GM23338 (cell line): ENCODE measurements at regions not wholly inside any gene's neighbourhood (a gene's known extent, or its start where the extent isn't known, plus 50 kb on each side); places are given as distances from the start of the nearest gene placed in this dataset.

Experiments used
- ATAC-seq: fragments of 200-7000 bp; cut with Tn5 transposase; 3 replicates; pipeline ENCODE4 v1.9.1; 2020
- DNase-seq: peaks from one replicate; pipeline ENCODE4 v3.0.0-alpha.2; 2015; ENCODE audit warnings: low spot score
- H2AFZ ChIP-seq: fragments of 200-600 bp; sonication (generic); 2 replicates; pipeline ENCODE4 v1.8.0; 2016; ENCODE audit warnings: antibody characterized with exemption, mild to moderate bottlenecking, moderate library complexity
- H3F3A ChIP-seq: fragments of 200-600 bp; sonication (generic); replicated peaks from 2 replicates; pipeline ENCODE4 v1.8.0; 2017; ENCODE audit warnings: antibody characterized with exemption, mixed run types, low read depth
- H3K27ac ChIP-seq: fragments of 200-600 bp; sonication (generic); 2 replicates; pipeline ENCODE4 v1.6.1; 2016; ENCODE audit warnings: low read depth
- H3K27me3 ChIP-seq: fragments of 200-600 bp; sonication (generic); 2 replicates; pipeline ENCODE4 v1.8.0; 2016; ENCODE audit warnings: mild to moderate bottlenecking, mixed run types, moderate library complexity; ENCODE audit not compliant: insufficient read depth
- H3K36me3 ChIP-seq: fragments of 200-600 bp; sonication (generic); 2 replicates; pipeline ENCODE4 v1.8.0; 2016; ENCODE audit warnings: mild to moderate bottlenecking; ENCODE audit not compliant: insufficient read depth
- H3K4me1 ChIP-seq: fragments of 200-600 bp; sonication (generic); 2 replicates; pipeline ENCODE4 v1.8.0; 2016; ENCODE audit warnings: mild to moderate bottlenecking, moderate library complexity; ENCODE audit not compliant: insufficient read depth
- H3K4me2 ChIP-seq: fragments of 200-600 bp; sonication (generic); 2 replicates; pipeline ENCODE4 v1.7.1; 2017; ENCODE audit warnings: mixed run types
- H3K4me3 ChIP-seq: fragments of 200-600 bp; sonication (generic); 2 replicates; pipeline ENCODE4 v1.6.1; 2016; ENCODE audit warnings: mixed run types
- H3K79me2 ChIP-seq: fragments of 200-600 bp; sonication (generic); replicated peaks from 2 replicates; pipeline ENCODE4 v1.8.0; 2017; ENCODE audit warnings: mild to moderate bottlenecking; ENCODE audit not compliant: insufficient read depth
- H3K9me2 ChIP-seq: fragments of 200-600 bp; sonication (generic); 2 replicates; pipeline ENCODE4 v1.8.0; 2017; ENCODE audit not compliant: insufficient read depth
- H4K20me1 ChIP-seq: fragments of 200-600 bp; sonication (generic); replicated peaks from 2 replicates; pipeline ENCODE4 v1.8.0; 2017; ENCODE audit warnings: mild to moderate bottlenecking; ENCODE audit not compliant: insufficient read depth
- H3K27ac Mint-ChIP-seq: 2 replicates; pipeline ENCODE4 v1.8.0; 2020; ENCODE audit warnings: inconsistent platforms, mild to moderate bottlenecking, moderate library complexity, mixed read lengths
- H3K27me3 Mint-ChIP-seq: 3 replicates; pipeline ENCODE4 v1.8.0; 2022; ENCODE audit warnings: low read depth, mild to moderate bottlenecking, moderate library complexity, mixed read lengths, inconsistent platforms; ENCODE audit not compliant: insufficient read depth, poor library complexity
- H3K36me3 Mint-ChIP-seq: 3 replicates; pipeline ENCODE4 v1.8.0; 2021; ENCODE audit warnings: low read depth, mild to moderate bottlenecking, inconsistent platforms, moderate library complexity, mixed read lengths
- H3K4me1 Mint-ChIP-seq: 3 replicates; pipeline ENCODE4 v1.8.0; 2020; ENCODE audit warnings: mild to moderate bottlenecking, inconsistent platforms, mixed read lengths
- H3K4me3 Mint-ChIP-seq: 3 replicates; pipeline ENCODE4 v1.8.0; 2021; ENCODE audit warnings: moderate library complexity, mild to moderate bottlenecking, inconsistent platforms, mixed read lengths
- H3K9me3 Mint-ChIP-seq: 3 replicates; pipeline ENCODE4 v1.8.0; 2020; ENCODE audit warnings: moderate library complexity, mild to moderate bottlenecking, inconsistent platforms, mixed read lengths
- CREB1 ChIP-seq: fragments of 250-450 bp; sonication (Bioruptor Pico); IDR thresholded peaks from 2 replicates; pipeline ENCODE4 v1.5.0; 2020; ENCODE audit warnings: low read depth, mild to moderate bottlenecking, moderate library complexity
- CTCF ChIP-seq, 2 experiments: fragments of 200-600 bp in 1 of 2; sonication (generic) in 1 of 2; conservative IDR thresholded peaks; 2 replicates each; pipeline versions ENCODE4 v1.5.1 to v1.6.1; 2016 to 2017; ENCODE audit warnings: antibody characterized with exemption in 2 of 2, low read depth in 2 of 2, mild to moderate bottlenecking in 2 of 2, moderate library complexity in 1 of 2
- EZH2phosphoT487 ChIP-seq: fragments of 200-600 bp; sonication (generic); IDR thresholded peaks from one replicate; pipeline ENCODE4 v1.8.1; 2018; ENCODE audit warnings: antibody characterized with exemption; ENCODE audit not compliant: unreplicated experiment
- NANOG ChIP-seq: IDR thresholded peaks from 2 replicates; pipeline ENCODE4 v1.6.1; 2016; ENCODE audit warnings: antibody characterized with exemption, borderline replicate concordance
- POLR2AphosphoS5 ChIP-seq: IDR thresholded peaks from 2 replicates; pipeline ENCODE4 v1.6.1; 2016; ENCODE audit warnings: antibody characterized with exemption, low read depth
- REST ChIP-seq: IDR thresholded peaks from one replicate; pipeline ENCODE4 v1.6.1; 2018; ENCODE audit warnings: antibody characterized with exemption; ENCODE audit not compliant: unreplicated experiment
- STAT1 ChIP-seq: IDR thresholded peaks from one replicate; pipeline ENCODE4 v1.6.1; 2016; ENCODE audit warnings: antibody characterized with exemption; ENCODE audit not compliant: unreplicated experiment
- ZNF114 ChIP-seq: fragments of 250-450 bp; sonication (Bioruptor Pico); IDR thresholded peaks from 2 replicates; pipeline ENCODE4 v1.5.0; 2020; ENCODE audit warnings: mild to moderate bottlenecking, moderate library complexity

GRCh38 chr15:62390791-62391640, 225.9 kb upstream of the C2CD4B start:
- Histone ChIP-seq H3F3A (0 out of 2 replicates have a peak, but pooled peaks cover 3% of the 10 kb centered on the region), H3K9me2 (no peaks in the 10 kb centered on the region), H2AFZ (peak overlapping the region; percentile 99), H3K27ac (no peak overlapping the region), H3K36me3 (no peaks in the 10 kb centered on the region), H4K20me1 (peaks cover 13% of the 10 kb centered on the region), H3K4me1 (peaks cover 6% of the 10 kb centered on the region; the same call in 1 of the 2 replicates), H3K4me2 (peak overlapping the region; percentile 98), H3K27me3 (peaks cover 22% of the 10 kb centered on the region), H3K79me2 (peaks cover 34% of the 10 kb centered on the region), H3K4me3 (peak overlapping the region; percentile 96)
- Mint-ChIP-seq H3K4me3 (peak overlapping the region; percentile 98), H3K9me3 (no peaks in the 10 kb centered on the region), H3K27ac (no peak overlapping the region), H3K27me3 (peaks cover 23% of the 10 kb centered on the region), H3K4me1 (peaks cover 18% of the 10 kb centered on the region), H3K36me3 (no peaks in the 10 kb centered on the region)
- DNase-seq (peak; percentile 77), ATAC-seq (peak; percentile 66)
- TF ChIP-seq POLR2AphosphoS5 (0 out of 2 replicates have a peak, but pooled peaks have one; percentile 17), REST (no peak)

GRCh38 chr15:62391641-62392262, 226.7 kb upstream of the C2CD4B start:
- H3K27ac Mint-ChIP-seq: no peak overlapping the region
- Histone ChIP-seq H3K79me2 (peaks cover 39% of the 10 kb centered on the region), H3K4me3 (peak overlapping the region; percentile 96), H2AFZ (peak overlapping the region; percentile 99), H3F3A (0 out of 2 replicates have a peak, but pooled peaks cover 3% of the 10 kb centered on the region), H3K36me3 (no peaks in the 10 kb centered on the region), H3K4me1 (peaks cover 6% of the 10 kb centered on the region; the same call in 1 of the 2 replicates), H3K27me3 (peaks cover 22% of the 10 kb centered on the region), H3K9me2 (no peaks in the 10 kb centered on the region), H4K20me1 (peaks cover 13% of the 10 kb centered on the region), H3K4me2 (peak overlapping the region; percentile 98), H3K27ac (no peak overlapping the region)
- H3K4me1 Mint-ChIP-seq: peaks cover 18% of the 10 kb centered on the region
- H3K36me3 Mint-ChIP-seq: no peaks in the 10 kb centered on the region
- ATAC-seq (peak; percentile 76), DNase-seq (peak; percentile 63)
- H3K4me3 Mint-ChIP-seq: peak overlapping the region; percentile 98
- H3K9me3 Mint-ChIP-seq: no peaks in the 10 kb centered on the region
- TF ChIP-seq ZNF114 (CRISPR knock-in tag): no peak
- peak in 1 of 2 experiments; percentile 35; a peak in 2 of 4 replicates for TF ChIP-seq CTCF (conservative IDR thresholded peaks at IDR 0.05; ENCODE audit: low read depth in 2 of 2)
- no peak for TF ChIP-seq EZH2phosphoT487
- no peak for TF ChIP-seq CREB1 (CRISPR knock-in tag)
- TF ChIP-seq STAT1: no peak
- TF ChIP-seq NANOG: no peak
- H3K27me3 Mint-ChIP-seq: peaks cover 23% of the 10 kb centered on the region
